Tibial nerve (tissue), 4 donors: ENCODE measurements at regions not wholly inside any gene's neighbourhood (a gene's known extent, or its start where the extent isn't known, plus 50 kb on each side); places are given as distances from the start of the nearest gene placed in this dataset.

ENCODE experiments used
- CTCF ChIP-seq, 5 experiments: fragments of 200-600 bp in 3 of 5; fragments of 450-650 bp in 2 of 5; sonication (generic) in 3 of 5; IDR thresholded peaks; one replicate each; pipeline ENCODE4 v1.5.1; 2016 to 2019; ENCODE audit warnings: antibody characterized with exemption in 5 of 5, mild to moderate bottlenecking in 3 of 5, moderate library complexity in 2 of 5
- EP300 ChIP-seq, 2 donors: sonication (generic); formaldehyde crosslinking; IDR thresholded peaks; one replicate each; pipeline ENCODE4 v1.6.1; 2017; ENCODE audit warnings: antibody characterized with exemption in 2 of 2, mild to moderate bottlenecking in 1 of 2
- POLR2A ChIP-seq, 2 donors: fragments of 450-650 bp; IDR thresholded peaks; one replicate each; pipeline ENCODE4 v1.6.1; 2017; ENCODE audit warnings: antibody characterized with exemption in 2 of 2, mild to moderate bottlenecking in 2 of 2, moderate library complexity in 2 of 2

- TF ChIP-seq CTCF (IDR thresholded peaks at IDR 0.05) = no peak
- TF ChIP-seq POLR2A (IDR thresholded peaks at IDR 0.05) = no peak
- no peak for TF ChIP-seq EP300 (IDR thresholded peaks at IDR 0.05)
Observed at GRCh38 chr5:162948677-162949076, 488.7 kb upstream of the CCNG1 start.
